NCI-H2196 treated with DMSO at 0.1 percent for 48 hours (cell line): ENCODE measurements at regions not wholly inside any gene's neighbourhood (a gene's known extent, or its start where the extent isn't known, plus 50 kb on each side); places are given as distances from the start of the nearest gene placed in this dataset.

Source experiments
- DNase-seq: peaks from one replicate; lab custom pipeline; 2025; ENCODE audit not compliant: unreplicated experiment; lab: John Stamatoyannopoulos, UW

DNA sequence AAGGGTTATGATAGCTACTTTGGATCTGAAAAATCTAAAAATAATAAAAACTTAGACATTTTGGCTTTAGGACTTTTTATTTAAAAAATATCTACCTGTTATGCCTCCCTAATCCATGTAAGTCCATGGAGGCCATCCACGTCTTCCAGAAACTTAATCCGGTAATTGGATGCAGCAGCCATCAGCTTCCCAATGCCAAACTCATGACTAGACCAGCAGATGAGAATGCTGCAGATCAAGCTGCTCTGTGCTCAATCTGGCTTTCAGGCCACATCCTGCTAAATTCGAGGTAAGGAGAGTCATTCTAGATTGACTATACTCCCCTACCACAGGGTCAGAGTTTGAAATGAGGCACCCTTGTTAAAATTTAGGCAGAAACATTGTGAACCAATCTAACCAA is 168.5 kb upstream of the TCERG1L start:
- no peak for DNase-seq

DNA sequence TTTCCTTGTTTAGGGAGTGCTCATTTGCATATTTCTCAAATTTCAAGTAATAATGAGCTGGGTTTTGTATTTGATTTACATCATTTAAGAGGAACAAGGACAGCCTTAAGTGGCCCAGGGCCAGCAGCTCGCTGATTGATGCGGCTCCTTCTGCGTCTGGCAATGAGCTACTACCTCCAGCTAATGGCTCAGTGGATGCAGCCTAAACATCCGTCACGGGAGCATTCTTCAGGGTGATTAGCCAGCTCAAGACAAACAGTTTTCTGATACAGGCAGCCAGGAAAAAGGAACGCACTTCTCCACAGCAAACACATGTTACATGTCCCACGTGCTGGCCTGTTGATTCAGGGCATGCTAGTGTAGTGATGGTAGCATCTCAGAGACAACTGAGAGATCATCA is 169.3 kb upstream of the TCERG1L start:
- no peak for DNase-seq

DNA sequence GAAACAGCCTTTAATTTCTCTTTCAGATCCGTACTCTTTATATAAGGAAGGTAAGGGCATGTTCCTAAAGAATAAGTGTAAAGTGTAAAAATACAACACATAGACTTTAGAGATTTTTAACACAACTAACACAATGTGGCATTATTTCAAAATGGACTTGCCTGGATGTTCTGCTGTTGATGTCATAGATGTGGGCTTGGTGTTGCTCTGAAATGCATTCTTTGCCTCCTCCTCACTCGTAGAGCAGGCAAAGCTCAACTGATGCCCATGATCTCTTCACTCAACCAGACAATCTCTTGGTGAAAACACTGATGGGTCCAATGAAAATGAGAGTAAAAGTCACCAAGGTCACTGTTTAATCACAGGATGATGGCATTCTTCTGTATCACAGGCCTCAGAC is 174.2 kb upstream of the TCERG1L start:
- no peak for DNase-seq

DNA sequence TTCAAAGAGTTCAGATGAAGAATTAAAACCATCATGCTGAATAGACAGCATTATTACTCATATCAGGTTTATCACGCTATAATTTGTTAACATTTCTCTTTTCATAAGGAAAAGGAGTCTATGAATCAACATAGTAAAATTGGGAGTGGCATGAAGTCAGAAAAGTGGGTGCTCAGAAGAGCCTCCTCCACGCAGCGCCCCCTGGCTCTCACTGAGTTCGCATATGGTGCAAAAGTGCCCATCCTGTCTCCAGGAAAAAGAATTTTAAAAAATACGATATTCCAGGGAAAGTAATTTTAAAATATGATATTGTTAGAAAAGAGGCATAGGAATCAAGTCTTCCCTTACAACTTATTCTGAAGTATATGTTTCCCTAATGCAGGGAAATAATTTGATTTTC is 176.3 kb upstream of the TCERG1L start:
- no peak for DNase-seq

DNA sequence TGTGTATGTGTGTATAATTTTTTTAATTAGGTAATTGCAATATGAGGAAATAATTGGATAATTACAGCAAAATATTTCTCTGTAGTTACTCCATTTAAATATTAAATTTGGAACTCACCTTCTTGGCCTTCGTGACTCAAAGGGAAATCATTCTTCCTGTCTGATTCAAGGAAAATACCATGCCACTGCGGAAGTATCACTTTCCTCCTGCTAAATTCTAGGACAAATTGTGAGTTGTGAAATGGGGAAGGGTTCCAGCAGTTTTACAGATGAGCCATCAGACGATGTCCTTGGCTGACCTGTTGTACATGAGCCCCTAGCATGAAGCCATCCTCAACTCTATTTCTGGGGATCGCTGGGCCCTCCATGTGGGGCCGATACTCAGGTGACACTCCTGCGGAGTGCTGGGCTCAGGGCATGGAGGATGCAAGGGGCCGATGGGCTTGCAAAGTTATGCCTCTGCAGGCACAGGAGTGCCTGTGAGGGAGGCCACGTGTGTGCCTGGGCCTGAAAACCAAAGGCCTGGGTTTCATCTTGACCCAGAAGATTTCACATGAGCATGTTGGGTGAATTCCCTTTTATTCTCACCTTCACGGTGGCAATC is 179.6 kb upstream of the TCERG1L start:
- no peak for DNase-seq

DNA sequence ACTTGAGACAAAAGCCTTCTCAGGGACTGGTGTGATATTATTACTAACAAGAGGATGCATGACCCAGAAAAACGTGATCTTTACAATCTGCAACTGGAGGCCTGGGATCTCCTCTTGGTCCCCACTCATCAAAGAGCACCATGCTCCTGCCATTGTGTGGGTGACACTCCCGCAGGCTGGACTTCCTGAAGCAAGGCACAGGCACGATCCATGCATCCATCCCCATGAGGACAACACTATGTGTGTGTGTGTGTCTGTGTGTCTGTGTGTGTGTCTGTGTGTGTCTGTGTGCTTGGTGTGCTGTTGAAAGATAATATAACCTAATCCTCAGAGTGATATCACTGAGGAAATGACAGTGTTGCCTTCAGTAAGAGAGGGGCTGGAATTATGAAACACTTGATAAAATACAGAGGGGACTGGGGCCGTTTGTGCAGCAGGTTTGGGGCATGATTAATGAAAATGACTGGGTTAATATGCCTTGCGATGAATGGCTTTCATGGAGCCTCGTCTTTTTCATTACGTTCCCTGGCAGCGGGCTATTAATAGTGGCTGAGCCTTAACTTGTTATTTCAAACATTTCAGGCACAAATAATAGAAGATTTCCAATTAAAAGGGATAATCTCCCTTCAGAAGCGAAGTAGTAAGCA is 180.8 kb upstream of the TCERG1L start:
- no peak for DNase-seq

DNA sequence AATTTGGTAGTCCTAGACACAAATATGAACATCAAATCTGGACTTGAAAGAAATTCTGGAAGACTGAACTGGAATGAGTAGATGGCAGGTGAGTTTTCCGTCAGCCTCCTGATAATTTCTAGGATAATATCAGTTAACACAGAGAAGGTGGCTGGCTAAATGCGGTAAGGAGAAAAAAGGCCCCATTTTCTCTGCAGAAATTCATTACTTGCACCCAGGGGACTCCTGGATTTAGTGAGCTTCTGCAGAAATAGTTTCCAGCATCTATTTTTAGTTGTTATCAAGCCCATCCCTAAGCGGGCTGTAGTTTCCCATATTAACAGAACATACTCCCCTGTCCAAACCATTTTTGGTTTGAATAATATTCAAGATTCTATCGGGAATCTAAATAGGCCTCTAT is 181.9 kb upstream of the TCERG1L start:
- DNase-seq, result no peak

DNA sequence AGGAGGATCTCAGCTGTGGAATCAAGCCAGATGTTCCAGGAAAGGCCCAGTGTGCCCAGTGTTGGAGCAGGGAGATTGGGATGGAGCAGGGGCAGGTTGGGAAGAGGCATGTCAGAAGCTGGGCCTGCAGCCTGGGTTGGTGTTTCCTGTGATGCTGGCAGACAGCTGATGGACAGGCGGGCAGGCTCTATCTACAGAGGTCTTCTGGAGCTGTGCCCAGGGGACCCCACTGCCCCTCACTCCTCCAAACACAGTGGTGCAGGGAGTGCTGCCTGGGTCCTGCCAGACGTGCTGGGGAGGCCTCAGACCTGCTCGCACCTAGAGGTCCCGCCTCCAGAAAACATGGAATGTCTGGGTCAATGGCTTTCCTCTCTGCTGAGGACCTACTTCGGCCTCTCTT is 182.9 kb upstream of the TCERG1L start:
- DNase-seq, result no peak

DNA sequence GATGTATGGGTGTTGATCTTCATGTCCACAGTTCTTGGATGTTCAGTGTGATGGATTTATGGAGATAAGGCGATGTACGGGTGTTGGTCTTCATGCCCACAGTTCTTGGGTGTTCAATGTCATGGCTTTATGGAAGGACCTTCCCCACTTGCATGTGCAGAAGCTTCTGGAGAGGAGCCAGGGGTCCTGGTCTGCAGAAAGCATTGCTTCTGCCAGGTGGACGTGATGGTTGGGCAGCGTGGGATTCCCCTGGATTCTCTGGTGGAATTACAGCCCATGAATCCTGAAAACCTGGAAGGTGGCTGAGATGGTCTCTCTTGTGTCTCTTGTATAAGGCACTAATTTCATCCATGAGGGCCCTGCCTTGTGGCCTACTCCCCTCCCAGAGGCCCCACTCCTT is 183.7 kb upstream of the TCERG1L start:
- no peak for DNase-seq

DNA sequence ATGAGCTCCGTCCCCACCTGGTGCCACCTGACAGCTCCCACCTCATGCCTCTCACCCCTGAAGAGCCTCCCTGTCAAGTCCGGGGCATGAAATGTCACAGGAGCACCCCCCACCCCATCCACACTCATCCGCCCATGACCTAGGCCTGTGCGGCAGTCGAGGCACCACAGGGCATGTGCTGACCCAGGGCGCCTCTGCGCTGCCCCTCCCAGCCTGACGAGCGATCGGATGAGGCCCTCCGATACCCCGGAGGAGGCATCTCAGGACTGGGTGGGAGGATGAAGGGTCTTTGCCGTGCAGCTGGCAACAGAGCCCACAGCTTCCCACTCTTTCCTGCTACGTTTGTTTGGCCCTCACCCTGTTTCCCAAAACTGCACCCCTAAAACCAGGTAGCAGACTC is 184.4 kb upstream of the TCERG1L start:
- DNase-seq, result no peak

DNA sequence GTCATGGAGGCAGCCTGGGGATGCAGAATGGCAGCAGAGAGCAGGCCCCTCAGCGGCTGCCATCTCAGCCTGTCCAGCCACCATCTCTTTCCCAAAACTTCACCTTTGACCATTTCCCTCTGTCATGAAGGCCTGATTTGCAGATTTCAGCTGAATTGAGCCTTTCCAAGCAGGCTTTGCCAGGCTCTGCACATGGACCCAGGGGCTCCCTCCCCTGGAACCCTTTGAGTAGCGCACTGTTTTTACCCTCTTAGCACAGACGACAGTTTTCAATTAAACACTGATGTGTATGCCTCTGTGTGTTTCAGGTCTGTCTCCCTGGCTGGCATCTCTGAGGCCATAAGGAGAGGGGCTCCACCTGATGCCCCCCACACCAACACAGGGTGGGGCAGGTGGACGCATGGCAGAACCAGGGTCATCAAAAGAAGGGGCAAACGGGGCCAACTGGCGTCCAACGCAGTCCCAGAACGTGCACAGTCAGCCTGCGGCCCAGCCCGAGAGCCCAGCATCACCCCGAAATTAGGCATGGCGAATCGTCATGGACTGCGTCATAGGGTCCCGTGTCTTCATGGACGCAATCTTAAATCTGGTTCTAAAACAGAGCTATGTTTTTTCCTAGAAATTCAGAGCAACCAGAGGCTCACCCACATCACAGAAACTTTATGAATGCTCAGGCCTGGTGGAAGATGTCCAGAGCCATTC is 185.0 kb upstream of the TCERG1L start:
- DNase-seq, result no peak

DNA sequence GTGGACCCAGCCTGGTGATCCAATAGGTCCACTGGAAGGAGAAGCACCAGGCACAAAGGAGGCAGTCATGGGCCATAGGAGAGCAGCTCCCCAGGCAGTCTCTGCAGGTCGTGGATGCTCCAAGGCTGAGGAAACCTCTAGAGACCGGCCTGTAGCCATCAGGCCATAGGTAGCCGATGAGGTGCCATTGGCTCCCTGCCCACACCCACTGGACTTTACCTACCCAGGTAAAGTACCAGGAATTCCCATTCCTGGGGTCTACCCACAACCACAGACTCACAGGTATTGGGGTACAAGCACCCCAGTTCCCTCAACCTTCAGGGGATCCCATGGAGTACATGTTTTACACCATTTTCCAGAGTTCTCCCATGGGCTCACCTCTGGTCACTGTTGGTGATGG is 188.0 kb upstream of the TCERG1L start:
- DNase-seq, result no peak

DNA sequence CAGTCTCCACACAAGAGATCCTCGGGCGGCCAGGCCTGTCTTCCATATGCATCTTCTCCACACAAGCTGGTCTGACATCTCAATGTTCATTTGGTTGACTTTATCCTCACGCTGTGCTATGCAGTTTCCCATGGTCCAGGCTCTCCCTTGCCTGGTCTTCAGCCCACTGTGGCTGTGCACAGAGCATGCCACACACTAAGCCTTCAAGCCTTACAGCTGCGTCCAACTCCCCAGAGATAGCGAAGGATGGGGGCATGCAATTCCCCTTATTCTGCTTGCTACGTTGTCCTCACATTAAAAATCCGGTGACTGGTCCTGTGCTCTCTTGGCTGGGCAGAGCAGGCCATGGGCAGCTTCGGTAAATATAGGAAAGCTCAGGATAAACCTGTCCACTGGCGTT is 188.7 kb upstream of the TCERG1L start:
- no peak for DNase-seq

DNA sequence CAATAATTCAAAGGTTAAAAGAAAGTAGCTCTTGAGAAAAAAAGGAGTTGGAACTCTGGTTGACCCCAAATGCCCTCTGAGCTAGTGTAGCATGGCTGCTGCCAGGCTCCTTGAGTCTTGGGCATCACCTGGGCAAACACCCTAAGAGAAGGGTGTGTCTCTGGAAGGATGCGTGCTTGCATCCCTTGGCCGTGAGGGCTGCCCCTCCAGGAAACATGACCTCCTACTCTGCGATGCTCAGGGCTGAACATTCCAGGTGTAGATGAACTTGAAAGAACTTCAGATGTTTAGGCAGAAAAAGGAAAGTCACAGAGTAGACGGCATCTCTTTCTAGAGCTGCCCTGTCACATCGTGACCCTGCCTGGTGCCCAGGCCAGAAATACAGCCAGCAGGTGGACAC is 189.4 kb upstream of the TCERG1L start:
- DNase-seq, result no peak

DNA sequence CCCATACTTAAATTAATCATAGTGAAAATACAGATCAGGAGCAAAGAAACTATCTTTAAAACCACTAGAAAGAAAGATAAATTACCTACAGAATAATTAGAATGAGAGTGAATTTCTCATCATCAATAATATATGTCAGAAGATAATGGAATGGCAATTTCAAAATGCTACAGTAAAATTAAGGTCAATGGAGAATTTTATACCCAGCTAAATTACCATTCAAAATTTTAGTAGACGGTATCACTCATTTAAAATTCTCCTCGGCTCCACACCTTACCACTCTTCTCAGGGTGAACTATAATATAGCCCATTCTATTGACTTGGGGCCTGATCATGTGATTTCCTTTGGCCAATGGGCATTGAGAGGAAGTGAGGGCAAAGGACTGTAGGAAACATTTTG is 192.5 kb upstream of the TCERG1L start:
- DNase-seq, result no peak

DNA sequence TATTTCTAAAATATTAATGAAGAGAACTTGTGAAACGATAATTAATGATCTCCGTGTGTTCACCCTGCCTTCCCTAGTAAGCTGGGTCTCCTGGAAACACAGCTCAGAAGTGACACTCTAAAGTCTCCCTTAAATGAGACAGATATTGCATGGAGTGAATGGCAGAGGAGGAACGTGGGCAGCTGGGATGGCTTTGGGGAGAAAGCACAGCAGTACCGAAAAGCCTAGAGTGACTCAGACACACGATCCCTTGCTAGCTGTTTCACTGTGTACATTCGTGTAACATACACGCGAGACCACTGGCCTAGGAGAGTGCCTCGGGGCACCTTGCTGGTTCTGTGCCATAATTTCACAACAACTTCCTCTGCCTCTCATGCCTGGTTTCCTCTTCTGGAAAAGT is 199.9 kb upstream of the TCERG1L start:
- DNase-seq, result no peak

DNA sequence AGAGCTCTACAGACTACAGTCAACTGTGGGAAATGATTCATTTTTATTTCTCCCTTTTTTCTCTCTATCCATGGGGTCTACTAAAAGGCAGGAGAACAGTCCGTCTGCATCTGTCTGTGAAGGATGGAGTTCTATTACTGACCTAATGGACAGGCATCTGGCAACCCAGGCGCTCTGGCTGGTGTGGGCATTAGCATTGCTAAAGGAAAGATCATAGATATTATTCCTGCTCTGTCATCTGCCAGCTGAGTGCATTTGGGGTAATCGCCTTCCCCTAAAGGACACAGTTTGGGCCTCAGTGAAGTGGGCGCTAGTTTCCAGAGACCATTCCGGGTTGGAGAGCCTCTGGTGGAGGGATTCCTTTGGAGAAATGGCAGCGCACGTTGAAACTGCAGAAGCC is 201.3 kb upstream of the TCERG1L start:
- DNase-seq, result no peak

DNA sequence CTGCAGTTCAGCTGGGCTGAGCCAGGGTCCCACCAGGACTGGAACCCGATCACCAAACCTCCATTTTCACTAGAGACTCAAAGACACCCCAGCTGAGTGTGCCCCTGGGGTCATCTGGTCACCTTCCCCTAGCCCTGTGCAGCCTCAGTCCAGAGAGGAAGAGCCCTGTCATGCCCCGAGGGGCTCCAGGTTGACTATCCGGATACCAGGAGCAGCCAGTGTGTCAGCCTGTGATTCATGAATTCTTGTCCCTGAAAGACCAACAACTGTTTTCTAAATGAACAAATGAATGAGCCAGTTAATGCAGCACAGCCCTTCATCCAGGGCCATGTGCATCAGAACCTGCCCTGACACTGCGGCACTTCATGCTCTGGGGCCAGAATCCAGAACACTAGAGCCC is 201.9 kb upstream of the TCERG1L start:
- DNase-seq, result no peak

DNA sequence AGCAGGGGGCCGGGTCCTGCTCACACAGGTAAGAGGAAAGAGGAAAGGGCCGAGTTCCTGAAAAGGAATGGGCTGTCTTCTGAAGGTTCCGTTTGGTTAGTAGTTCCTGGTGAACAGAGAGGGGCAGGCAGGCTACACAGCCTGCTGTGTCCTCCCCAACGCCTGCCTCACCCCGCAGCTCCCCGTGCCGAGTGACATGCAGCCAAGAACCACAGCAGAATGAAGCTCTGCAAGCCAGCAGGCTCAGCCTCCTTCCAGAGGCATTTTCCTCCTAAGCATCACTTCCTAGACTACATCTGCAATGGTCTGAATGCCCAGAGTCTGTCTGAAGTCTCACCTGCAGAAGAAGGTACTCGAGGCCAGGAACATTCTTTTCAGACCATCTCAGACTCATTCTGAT is 202.4 kb upstream of the TCERG1L start:
- no peak for DNase-seq

DNA sequence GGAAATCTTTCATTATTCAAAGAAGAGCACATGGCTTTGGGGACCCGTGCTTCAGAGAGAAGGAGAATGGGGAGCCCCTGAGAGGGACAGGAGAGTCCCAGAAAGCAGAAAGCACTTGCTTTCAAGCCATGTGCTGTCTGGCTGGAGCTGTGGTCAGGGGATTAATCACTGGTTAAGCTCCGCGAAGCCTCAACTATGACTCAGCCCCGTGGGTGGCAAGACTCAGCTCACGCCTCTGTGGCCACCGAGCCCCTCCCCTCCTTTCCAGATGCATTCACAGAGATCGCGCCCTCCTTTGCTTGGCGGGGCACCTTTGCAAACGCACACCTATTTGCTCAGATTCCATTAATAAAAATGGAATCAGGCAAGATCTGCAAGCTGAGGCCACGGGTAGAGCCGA is 202.9 kb upstream of the TCERG1L start:
- no peak for DNase-seq

DNA sequence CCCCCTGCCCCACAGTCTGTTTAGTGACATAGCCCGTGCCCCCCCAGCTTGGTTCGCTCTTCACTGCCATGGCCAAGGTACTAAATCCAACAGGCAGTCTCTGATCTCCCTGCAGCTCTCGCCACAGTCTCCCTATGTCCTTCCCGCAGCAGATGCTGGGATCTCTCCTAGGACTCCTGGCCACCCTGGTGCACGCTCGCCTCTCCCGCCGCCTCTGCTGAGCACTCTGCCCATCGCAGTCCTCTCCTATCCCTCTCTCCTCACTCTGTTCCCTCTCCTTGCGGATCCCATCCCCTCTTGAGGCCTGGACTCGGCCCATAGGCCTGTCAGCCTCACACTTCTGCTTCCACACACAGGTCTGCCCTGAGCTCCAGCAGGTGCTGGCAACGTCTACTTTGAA is 204.8 kb upstream of the TCERG1L start:
- DNase-seq, result no peak

DNA sequence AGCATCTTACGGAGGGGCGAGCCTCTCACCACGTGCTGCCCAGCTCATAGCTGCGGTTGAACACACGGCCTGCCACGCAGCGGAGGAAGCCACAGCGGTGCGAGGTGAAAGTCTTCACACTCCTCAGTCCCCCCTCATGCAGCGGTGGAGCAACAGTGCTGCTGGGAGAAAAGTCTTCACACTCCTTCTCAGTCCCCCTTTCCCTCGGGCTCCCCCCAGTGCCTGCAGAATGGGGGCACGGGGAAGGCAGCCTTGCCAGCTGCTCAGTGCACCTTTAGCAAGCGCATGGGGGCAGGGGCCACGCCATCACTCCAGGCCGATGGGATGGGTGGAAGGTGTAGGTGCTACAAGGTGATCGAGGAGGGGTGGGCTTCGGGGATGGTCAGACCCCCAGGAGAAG is 206.3 kb upstream of the TCERG1L start:
- DNase-seq, result no peak
